ENCODE measurements at regions not wholly inside any gene's neighbourhood (a gene's known extent, or its start where the extent isn't known, plus 50 kb on each side); places are given as distances from the start of the nearest gene placed in this dataset.

GRCh38 chr5:39785410-39785809 is 360.6 kb upstream of the DAB2 start:
- ATAC-seq = no peak
- no peaks in the 10 kb centered on the region for H3K4me1 ChIP-seq (ENCODE audit: control insufficient read depth, insufficient read depth, low read length)
- no peak for DNase-seq
- 90% methylated on average over 7 of the region's 7 CpGs for WGBS
- no peak overlapping the region for H3K27ac ChIP-seq (ENCODE audit: low read length)
- no peaks in the 10 kb centered on the region for H3K27me3 ChIP-seq (ENCODE audit: control insufficient read depth, insufficient read depth)
- H3K4me3 ChIP-seq (ENCODE audit: low read length) = no peak overlapping the region
- intact Hi-C loops (cut with DNase I) = no loop called here
- no peaks in the 10 kb centered on the region for H3K9me3 ChIP-seq (ENCODE audit: control insufficient read depth, low read length)

GRCh38 chr5:39783756-39784421 is 359.1 kb upstream of the DAB2 start:
- Histone ChIP-seq H3K4me3 (ENCODE audit: low read length) (no peak overlapping the region), H3K9me3 (ENCODE audit: control insufficient read depth, low read length) (peaks cover 2% of the 10 kb centered on the region), H3K4me1 (ENCODE audit: control insufficient read depth, insufficient read depth, low read length) (no peaks in the 10 kb centered on the region), H3K27me3 (ENCODE audit: control insufficient read depth, insufficient read depth) (no peaks in the 10 kb centered on the region), H3K27ac (ENCODE audit: low read length) (no peak overlapping the region)
- no peak for ATAC-seq
- WGBS = 52% methylated on average over 3 of the region's 3 CpGs
- no peak for DNase-seq
- intact Hi-C loops (cut with DNase I) = no loop called here

- DNase-seq (no peak), ATAC-seq (peak in 1 of 2 donors; percentile 32)
- Histone ChIP-seq H3K4me1 (ENCODE audit: control insufficient read depth, insufficient read depth, low read length) (no peaks in the 10 kb centered on the region), H3K27me3 (ENCODE audit: control insufficient read depth, insufficient read depth) (no peaks in the 10 kb centered on the region), H3K9me3 (ENCODE audit: control insufficient read depth, low read length) (peaks cover 4% of the 10 kb centered on the region), H3K4me3 (ENCODE audit: low read length) (no peak overlapping the region), H3K27ac (ENCODE audit: low read length) (no peak overlapping the region)
- intact Hi-C loops (cut with DNase I) = no loop called here
Observed at GRCh38 chr5:39780347-39780746, 355.6 kb upstream of the DAB2 start.

GRCh38 chr5:39779831-39780230 is 355.1 kb upstream of the DAB2 start:
- intact Hi-C loops (cut with DNase I) = no loop called here
- no peaks in the 10 kb centered on the region for H3K27me3 ChIP-seq (ENCODE audit: control insufficient read depth, insufficient read depth)
- DNase-seq (no peak), ATAC-seq (no peak)
- H3K4me3 ChIP-seq (ENCODE audit: low read length) = no peak overlapping the region
- no peaks in the 10 kb centered on the region for H3K4me1 ChIP-seq (ENCODE audit: control insufficient read depth, insufficient read depth, low read length)
- no peak overlapping the region for H3K27ac ChIP-seq (ENCODE audit: low read length)
- peaks cover 4% of the 10 kb centered on the region for H3K9me3 ChIP-seq (ENCODE audit: control insufficient read depth, low read length)
- WGBS = 94% methylated on average over 1 of the region's 1 CpG

GRCh38 chr5:39775797-39776365 is 351.1 kb upstream of the DAB2 start:
- peaks cover 4% of the 10 kb centered on the region for H3K9me3 ChIP-seq (ENCODE audit: control insufficient read depth, low read length)
- H3K4me1 ChIP-seq (ENCODE audit: control insufficient read depth, insufficient read depth, low read length) = no peaks in the 10 kb centered on the region
- no peak overlapping the region for H3K4me3 ChIP-seq (ENCODE audit: low read length)
- intact Hi-C loops (cut with DNase I) = no loop called here
- H3K27ac ChIP-seq (ENCODE audit: low read length) = no peak overlapping the region
- 86% methylated on average over 5 of the region's 5 CpGs for WGBS
- no peaks in the 10 kb centered on the region for H3K27me3 ChIP-seq (ENCODE audit: control insufficient read depth, insufficient read depth)
- no peak for DNase-seq
- no peak for ATAC-seq

- H3K4me1 ChIP-seq (ENCODE audit: control insufficient read depth, insufficient read depth, low read length) = no peaks in the 10 kb centered on the region
Observed at GRCh38 chr5:39775086-39775796, 350.5 kb upstream of the DAB2 start.

GRCh38 chr5:39774605-39775004 is 349.8 kb upstream of the DAB2 start:
- ATAC-seq = no peak
- intact Hi-C loops (cut with DNase I) = no loop called here
- H3K4me3 ChIP-seq (ENCODE audit: low read length) = no peak overlapping the region
- H3K4me1 ChIP-seq (ENCODE audit: control insufficient read depth, insufficient read depth, low read length) = no peaks in the 10 kb centered on the region
- H3K27me3 ChIP-seq (ENCODE audit: control insufficient read depth, insufficient read depth) = no peaks in the 10 kb centered on the region
- peaks cover 4% of the 10 kb centered on the region for H3K9me3 ChIP-seq (ENCODE audit: control insufficient read depth, low read length)
- DNase-seq = no peak
- H3K27ac ChIP-seq (ENCODE audit: low read length) = no peak overlapping the region

More at GRCh38 chr5:39775086-39775796, 350.5 kb upstream of the DAB2 start:
- peaks cover 4% of the 10 kb centered on the region for H3K9me3 ChIP-seq (ENCODE audit: control insufficient read depth, low read length)
- H3K4me3 ChIP-seq (ENCODE audit: low read length) = no peak overlapping the region
- 78% methylated on average over 2 of the region's 2 CpGs for WGBS
- H3K27ac ChIP-seq (ENCODE audit: low read length) = no peak overlapping the region
- no peaks in the 10 kb centered on the region for H3K27me3 ChIP-seq (ENCODE audit: control insufficient read depth, insufficient read depth)
- intact Hi-C loops (cut with DNase I) = no loop called here
- ATAC-seq = no peak
- no peak for DNase-seq

- no peaks in the 10 kb centered on the region for H3K27me3 ChIP-seq (ENCODE audit: control insufficient read depth, insufficient read depth)
- ATAC-seq (no peak), DNase-seq (no peak)
- H3K27ac ChIP-seq (ENCODE audit: low read length) = no peak overlapping the region
- WGBS = 59% methylated on average over 2 of the region's 2 CpGs
- peaks cover 3% of the 10 kb centered on the region for H3K9me3 ChIP-seq (ENCODE audit: control insufficient read depth, low read length)
- intact Hi-C loops (cut with DNase I) = no loop called here
- H3K4me1 ChIP-seq (ENCODE audit: control insufficient read depth, insufficient read depth, low read length) = no peaks in the 10 kb centered on the region
- no peak overlapping the region for H3K4me3 ChIP-seq (ENCODE audit: low read length)
Observed at GRCh38 chr5:39772307-39772706, 347.5 kb upstream of the DAB2 start.

- ATAC-seq = no peak
Observed at GRCh38 chr5:39767916-39768315, 343.1 kb upstream of the DAB2 start.

GRCh38 chr5:39765366-39765765 is 340.6 kb upstream of the DAB2 start:
- ATAC-seq (no peak), DNase-seq (no peak)
- H3K27me3 ChIP-seq (ENCODE audit: control insufficient read depth, insufficient read depth) = no peaks in the 10 kb centered on the region
- H3K4me1 ChIP-seq (ENCODE audit: control insufficient read depth, insufficient read depth, low read length) = no peaks in the 10 kb centered on the region
- no peaks in the 10 kb centered on the region for H3K9me3 ChIP-seq (ENCODE audit: control insufficient read depth, low read length)
- H3K27ac ChIP-seq (ENCODE audit: low read length) = no peak overlapping the region
- 30% methylated on average over 2 of the region's 2 CpGs for WGBS
- intact Hi-C loops (cut with DNase I) = no loop called here
- no peak overlapping the region for H3K4me3 ChIP-seq (ENCODE audit: low read length)

More at GRCh38 chr5:39767916-39768315, 343.1 kb upstream of the DAB2 start:
- no peaks in the 10 kb centered on the region for H3K27me3 ChIP-seq (ENCODE audit: control insufficient read depth, insufficient read depth)
- no peak overlapping the region for H3K27ac ChIP-seq (ENCODE audit: low read length)
- no peak for DNase-seq
- intact Hi-C loops (cut with DNase I) = no loop called here
- WGBS = 81% methylated on average over 5 of the region's 5 CpGs
- H3K9me3 ChIP-seq (ENCODE audit: control insufficient read depth, low read length) = no peaks in the 10 kb centered on the region
- no peaks in the 10 kb centered on the region for H3K4me1 ChIP-seq (ENCODE audit: control insufficient read depth, insufficient read depth, low read length)
- H3K4me3 ChIP-seq (ENCODE audit: low read length) = no peak overlapping the region

- no peak overlapping the region for H3K27ac ChIP-seq (ENCODE audit: low read length)
- intact Hi-C loops (cut with DNase I) = no loop called here
- H3K4me1 ChIP-seq (ENCODE audit: control insufficient read depth, insufficient read depth, low read length) = no peaks in the 10 kb centered on the region
- no peak for ATAC-seq
- H3K9me3 ChIP-seq (ENCODE audit: control insufficient read depth, low read length) = no peaks in the 10 kb centered on the region
- H3K27me3 ChIP-seq (ENCODE audit: control insufficient read depth, insufficient read depth) = no peaks in the 10 kb centered on the region
- 71% methylated on average over 3 of the region's 3 CpGs for WGBS
- H3K4me3 ChIP-seq (ENCODE audit: low read length) = no peak overlapping the region
- DNase-seq = no peak
Observed at GRCh38 chr5:39762761-39763160, 338.0 kb upstream of the DAB2 start.

Measured in right cardiac atrium (tissue), 5 donors.